OCI-LY7 (cell line): ENCODE measurements at regions not wholly inside any gene's neighbourhood (a gene's known extent, or its start where the extent isn't known, plus 50 kb on each side); places are given as distances from the start of the nearest gene placed in this dataset.

ENCODE experiments used
- BruUV-seq: library from RNA; stranded (reverse); fragments of 400-500 nt; replicated peaks from 2 replicates; lab custom pipeline; 2021; lab: Mats Ljungman, UMichigan
- CTCF ChIA-PET: fragments of 300-600 bp; sonication (Branson Sonifier 250); formaldehyde crosslinking; loops from one replicate; lab custom pipeline; 2022; ENCODE audit warnings: antibody characterized with exemption; ENCODE audit not compliant: unreplicated experiment; lab: Charles Lee
- POLR2A ChIA-PET: fragments of 300-600 bp; sonication (Branson Sonifier 250); formaldehyde crosslinking; loops from one replicate; lab custom pipeline; 2022; ENCODE audit warnings: antibody characterized with exemption; lab: Charles Lee
- DNase-seq: peaks from one replicate; pipeline ENCODE4 v3.0.0-alpha.2; 2015; ENCODE audit warnings: low spot score
- H2AFZ ChIP-seq: fragments of 200-600 bp; sonication (generic), shearing (Covaris generic); 2 replicates; pipeline ENCODE4 v1.6.1; 2014; ENCODE audit warnings: mild to moderate bottlenecking, antibody characterized with exemption, low read length, moderate library complexity
- H3K27ac ChIP-seq: fragments of 200-600 bp; sonication (generic); 2 replicates; pipeline ENCODE4 v1.5.1; 2014; ENCODE audit warnings: mixed run types, low read depth, mild to moderate bottlenecking, moderate library complexity, low read length, inconsistent platforms; ENCODE audit not compliant: poor library complexity, severe bottlenecking
- H3K36me3 ChIP-seq: fragments of 200-600 bp; sonication (generic); 2 replicates; pipeline ENCODE4 v1.6.1; 2014; ENCODE audit warnings: mild to moderate bottlenecking, antibody characterized with exemption, low read length, moderate library complexity, mixed read lengths; ENCODE audit not compliant: insufficient read depth
- H3K4me1 ChIP-seq: fragments of 200-600 bp; sonication (generic); 2 replicates; pipeline ENCODE4 v1.5.1; 2014; ENCODE audit warnings: mild to moderate bottlenecking, low read length; ENCODE audit not compliant: insufficient read depth, poor library complexity, severe bottlenecking
- H3K4me2 ChIP-seq: fragments of 200-600 bp; sonication (generic); 2 replicates; pipeline ENCODE4 v1.6.1; 2014; ENCODE audit warnings: mild to moderate bottlenecking, low read length
- H3K4me3 ChIP-seq: fragments of 200-600 bp; sonication (generic); 2 replicates; pipeline ENCODE4 v1.5.1; 2014; ENCODE audit warnings: mild to moderate bottlenecking, low read depth, low read length; ENCODE audit not compliant: poor library complexity, severe bottlenecking
- H3K79me2 ChIP-seq: fragments of 200-600 bp; sonication (generic); 2 replicates; pipeline ENCODE4 v1.6.1; 2016; ENCODE audit warnings: low read depth, mild to moderate bottlenecking, low read length, moderate library complexity, mixed read lengths; ENCODE audit not compliant: insufficient read depth
- H3K9me2 ChIP-seq: fragments of 200-600 bp; sonication (generic); 2 replicates; pipeline ENCODE4 v1.6.1; 2016; ENCODE audit warnings: mild to moderate bottlenecking, low read length, mixed read lengths; ENCODE audit not compliant: insufficient read depth
- H3K9me3 ChIP-seq: fragments of 200-600 bp; sonication (generic); 2 replicates; pipeline ENCODE4 v1.6.1; 2014; ENCODE audit warnings: mild to moderate bottlenecking, mixed run types, low read length, mixed read lengths
- H4K20me1 ChIP-seq: fragments of 200-600 bp; sonication (generic); 2 replicates; pipeline ENCODE4 v1.6.1; 2014; ENCODE audit warnings: mild to moderate bottlenecking, antibody characterized with exemption, low read length, moderate library complexity, mixed read lengths; ENCODE audit not compliant: insufficient read depth
- CTCF ChIP-seq: fragments of 200-600 bp; sonication (generic); conservative IDR thresholded peaks from 2 replicates; pipeline ENCODE4 v1.5.1; 2014; ENCODE audit warnings: mild to moderate bottlenecking, antibody characterized with exemption, low read length, moderate library complexity, mixed read lengths
- EZH2phosphoT487 ChIP-seq: fragments of 200-600 bp; sonication (generic); IDR thresholded peaks from 2 replicates; pipeline ENCODE4 v1.6.1; 2018; ENCODE audit warnings: low read depth, borderline replicate concordance, mild to moderate bottlenecking, mixed run types, antibody characterized with exemption, low read length, moderate library complexity, mixed read lengths
- intact Hi-C: fragments of 100-400 bp; cut with micrococcal nuclease; formaldehyde crosslinking; loops from one replicate; pipeline ENCODE4 v1.10.0; 2022; ENCODE audit not compliant: unreplicated experiment

- intact Hi-C loops = no loop called here
- Histone ChIP-seq H3K9me2 (no peaks in the 10 kb centered on the region), H3K9me3 (no peaks in the 10 kb centered on the region), H3K27ac (no peak overlapping the region), H3K36me3 (no peaks in the 10 kb centered on the region), H3K79me2 (no peaks in the 10 kb centered on the region), H3K4me1 (no peaks in the 10 kb centered on the region), H4K20me1 (no peaks in the 10 kb centered on the region), H3K4me2 (no peak overlapping the region), H2AFZ (no peak overlapping the region), H3K4me3 (no peak overlapping the region)
- no peak for TF ChIP-seq EZH2phosphoT487
- TF ChIP-seq CTCF = no peak
- DNase-seq = no peak
- CTCF ChIA-PET = no interaction called here
- BruUV-seq = no TSS peak
- POLR2A ChIA-PET = interaction anchor here (0.6 to 1.3 kb wide), 4 partner anchors 11 to 472 kb away, joined by 3 to 8 read pairs (median 4); no protein-coding TSS in a partner anchor
Observed at GRCh38 chr2:145777914-145778313, 1258.0 kb upstream of the ZEB2 start.

- no peak overlapping the region for H3K4me2 ChIP-seq
- H3K9me3 ChIP-seq = no peaks in the 10 kb centered on the region
- no peak for TF ChIP-seq EZH2phosphoT487
- no peak for TF ChIP-seq CTCF
- no peaks in the 10 kb centered on the region for H3K4me1 ChIP-seq
- no peaks in the 10 kb centered on the region for H3K36me3 ChIP-seq
- no peaks in the 10 kb centered on the region for H4K20me1 ChIP-seq
- no TSS peak for BruUV-seq
- no peak overlapping the region for H2AFZ ChIP-seq
- POLR2A ChIA-PET = interaction anchor here (0.6 to 1.3 kb wide), 2 partner anchors 10 to 472 kb away, joined by 4 to 8 read pairs; no protein-coding TSS in a partner anchor
- H3K4me3 ChIP-seq = no peak overlapping the region
- H3K27ac ChIP-seq = no peak overlapping the region
- DNase-seq = no peak
- no peaks in the 10 kb centered on the region for H3K9me2 ChIP-seq
- no peaks in the 10 kb centered on the region for H3K79me2 ChIP-seq
- CTCF ChIA-PET = no interaction called here
- intact Hi-C loops = no loop called here
Observed at GRCh38 chr2:145777297-145777696, 1257.4 kb upstream of the ZEB2 start.

- H4K20me1 ChIP-seq = no peaks in the 10 kb centered on the region
- TF ChIP-seq CTCF (no peak), EZH2phosphoT487 (no peak)
- BruUV-seq = no TSS peak
- H3K4me3 ChIP-seq = no peak overlapping the region
- intact Hi-C loops = no loop called here
- ChIA-PET CTCF (no interaction called here), POLR2A (interaction anchor here (0.5 to 1.3 kb wide), 2 partner anchors 9 to 772 kb away, joined by 3 read pairs; no protein-coding TSS in a partner anchor)
- no peak overlapping the region for H3K27ac ChIP-seq
- H3K36me3 ChIP-seq = no peaks in the 10 kb centered on the region
- no peaks in the 10 kb centered on the region for H3K79me2 ChIP-seq
- H3K9me3 ChIP-seq = no peaks in the 10 kb centered on the region
- peaks cover 2% of the 10 kb centered on the region for H3K4me1 ChIP-seq
- no peak for DNase-seq
- no peaks in the 10 kb centered on the region for H3K9me2 ChIP-seq
- H2AFZ ChIP-seq = no peak overlapping the region
- H3K4me2 ChIP-seq = no peak overlapping the region
Observed at GRCh38 chr2:145775591-145775990, 1255.7 kb upstream of the ZEB2 start.
